ENCODE measurements at regions not wholly inside any gene's neighbourhood (a gene's known extent, or its start where the extent isn't known, plus 50 kb on each side); places are given as distances from the start of the nearest gene placed in this dataset.
A peak's percentile ranks its signal among the peaks of the same experiment; 100 is the strongest.

GRCh38 chr13:73842184-73842583, 292.0 kb downstream of the KLF12 start:
- no peak overlapping the region for H2AFZ ChIP-seq
- no peaks in the 10 kb centered on the region for H3K4me1 ChIP-seq
- H3K4me3 ChIP-seq (ENCODE audit: low read depth, low read length): no peak overlapping the region
- no peak overlapping the region for H3K9ac ChIP-seq
- H3K27ac ChIP-seq: no peak overlapping the region
- no peaks in the 10 kb centered on the region for H3K79me2 ChIP-seq
- no peaks in the 10 kb centered on the region for H3K9me3 ChIP-seq (ENCODE audit: control insufficient read depth, low read length)
- H3K4me2 ChIP-seq (ENCODE audit: low read length): no peak overlapping the region
- no peak for TF ChIP-seq CTCF (IDR thresholded peaks at IDR 0.05)
- no peaks in the 10 kb centered on the region for H3K36me3 ChIP-seq (ENCODE audit: control insufficient read depth, insufficient read depth, low read length)
- H3K27me3 ChIP-seq (ENCODE audit: control insufficient read depth, insufficient read depth, low read length): no peaks in the 10 kb centered on the region

GRCh38 chr13:73837147-73837546, 297.1 kb downstream of the KLF12 start:
- no peaks in the 10 kb centered on the region for H3K27me3 ChIP-seq (ENCODE audit: control insufficient read depth, insufficient read depth, low read length)
- H3K9me3 ChIP-seq (ENCODE audit: control insufficient read depth, low read length): no peaks in the 10 kb centered on the region
- no peak overlapping the region for H3K4me3 ChIP-seq (ENCODE audit: low read depth, low read length)
- H3K9ac ChIP-seq: no peak overlapping the region
- TF ChIP-seq CTCF (IDR thresholded peaks at IDR 0.05): no peak
- no peaks in the 10 kb centered on the region for H3K79me2 ChIP-seq
- no peak overlapping the region for H3K27ac ChIP-seq
- H3K36me3 ChIP-seq (ENCODE audit: control insufficient read depth, insufficient read depth, low read length): no peaks in the 10 kb centered on the region
- no peak overlapping the region for H2AFZ ChIP-seq
- no peaks in the 10 kb centered on the region for H3K4me1 ChIP-seq
- no peak overlapping the region for H3K4me2 ChIP-seq (ENCODE audit: low read length)

DNA sequence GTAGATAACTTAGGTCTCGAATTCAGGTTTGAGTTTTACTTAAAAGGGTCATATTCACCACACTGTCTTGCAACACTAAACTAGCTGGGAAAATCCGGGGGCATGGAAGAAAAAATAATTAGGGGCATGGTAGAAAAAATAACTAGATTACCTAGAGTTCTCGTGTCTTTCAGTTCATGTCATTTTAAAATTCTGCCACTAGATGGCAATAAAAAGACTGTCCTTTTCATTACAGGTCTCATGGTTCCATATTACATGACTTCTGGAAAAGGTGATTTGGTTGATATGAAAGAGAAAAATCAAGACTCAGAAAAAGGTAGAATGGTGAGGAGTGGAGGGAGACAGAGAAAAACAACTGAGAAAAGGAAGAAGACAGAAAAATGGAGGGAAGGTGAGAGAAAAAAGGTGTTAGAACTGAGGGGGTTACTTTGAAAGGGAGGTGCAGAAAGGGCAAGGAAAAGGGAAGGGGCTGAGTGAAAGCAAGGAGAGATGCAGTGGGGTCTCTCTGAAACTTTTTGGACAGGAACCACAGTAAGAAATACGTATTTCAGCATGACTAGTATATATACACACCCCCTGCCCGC, 299.0 kb downstream of the KLF12 start:
- H3K9ac ChIP-seq: no peak overlapping the region
- H3K9me3 ChIP-seq (ENCODE audit: control insufficient read depth, low read length): no peaks in the 10 kb centered on the region
- no peak overlapping the region for H3K4me2 ChIP-seq (ENCODE audit: low read length)
- H2AFZ ChIP-seq: no peak overlapping the region
- H3K4me3 ChIP-seq (ENCODE audit: low read depth, low read length): no peak overlapping the region
- TF ChIP-seq CTCF (IDR thresholded peaks at IDR 0.05): peak; percentile 60
- no peaks in the 10 kb centered on the region for H3K27me3 ChIP-seq (ENCODE audit: control insufficient read depth, insufficient read depth, low read length)
- H3K79me2 ChIP-seq: no peaks in the 10 kb centered on the region
- H3K27ac ChIP-seq: no peak overlapping the region
- H3K4me1 ChIP-seq: no peaks in the 10 kb centered on the region
- H3K36me3 ChIP-seq (ENCODE audit: control insufficient read depth, insufficient read depth, low read length): no peaks in the 10 kb centered on the region

- H3K9ac ChIP-seq: no peak overlapping the region
- H3K79me2 ChIP-seq: no peaks in the 10 kb centered on the region
- H3K27me3 ChIP-seq (ENCODE audit: control insufficient read depth, insufficient read depth, low read length): no peaks in the 10 kb centered on the region
- H3K36me3 ChIP-seq (ENCODE audit: control insufficient read depth, insufficient read depth, low read length): no peaks in the 10 kb centered on the region
- H3K4me2 ChIP-seq (ENCODE audit: low read length): no peak overlapping the region
- H3K4me1 ChIP-seq: no peaks in the 10 kb centered on the region
- no peak overlapping the region for H3K4me3 ChIP-seq (ENCODE audit: low read depth, low read length)
- no peak overlapping the region for H2AFZ ChIP-seq
- H3K9me3 ChIP-seq (ENCODE audit: control insufficient read depth, low read length): no peaks in the 10 kb centered on the region
- no peak for TF ChIP-seq CTCF (IDR thresholded peaks at IDR 0.05)
- H3K27ac ChIP-seq: no peak overlapping the region
Measured at GRCh38 chr13:73833325-73834070, 300.7 kb downstream of the KLF12 start.

GRCh38 chr13:73832825-73833224, 301.4 kb downstream of the KLF12 start:
- H3K27me3 ChIP-seq (ENCODE audit: control insufficient read depth, insufficient read depth, low read length): no peaks in the 10 kb centered on the region
- no peak overlapping the region for H3K27ac ChIP-seq
- H3K4me1 ChIP-seq: no peaks in the 10 kb centered on the region
- H3K9ac ChIP-seq: no peak overlapping the region
- TF ChIP-seq CTCF (IDR thresholded peaks at IDR 0.05): no peak
- no peaks in the 10 kb centered on the region for H3K79me2 ChIP-seq
- H3K36me3 ChIP-seq (ENCODE audit: control insufficient read depth, insufficient read depth, low read length): no peaks in the 10 kb centered on the region
- no peak overlapping the region for H3K4me3 ChIP-seq (ENCODE audit: low read depth, low read length)
- H3K4me2 ChIP-seq (ENCODE audit: low read length): no peak overlapping the region
- H2AFZ ChIP-seq: no peak overlapping the region
- H3K9me3 ChIP-seq (ENCODE audit: control insufficient read depth, low read length): no peaks in the 10 kb centered on the region
